B cell (primary cell): ENCODE measurements at regions not wholly inside any gene's neighbourhood (a gene's known extent, or its start where the extent isn't known, plus 50 kb on each side); places are given as distances from the start of the nearest gene placed in this dataset.

Experiments
- ATAC-seq: fragments of 200-7000 bp; cut with Tn5 transposase; one replicate; pipeline ENCODE4 v1.10.0; 2021; ENCODE audit warnings: low read depth, mild to moderate bottlenecking, moderate number of reproducible peaks, moderate library complexity
- CTCF ChIA-PET: fragments of 350-600 bp; sonication (Branson Sonifier 250); formaldehyde crosslinking; loops from one replicate; lab custom pipeline; 2021; ENCODE audit warnings: antibody characterized with exemption, inconsistent platforms; lab: Charles Lee
- POLR2A ChIA-PET: fragments of 350-600 bp; sonication (Branson Sonifier 250); formaldehyde crosslinking; loops from one replicate; lab custom pipeline; 2021; ENCODE audit warnings: antibody characterized with exemption; lab: Charles Lee
- DNase-seq: peaks from one replicate; pipeline ENCODE4 v3.0.0; 2013
- H2AFZ ChIP-seq: 2 replicates; pipeline ENCODE4 v1.6.1; 2012; ENCODE audit warnings: mild to moderate bottlenecking, low read depth, low read length; ENCODE audit not compliant: insufficient read depth, poor library complexity, severe bottlenecking
- H3K27ac ChIP-seq, 2 donors: 1 replicate in 1 of 2; 2 replicates in 1 of 2; pipeline ENCODE4 v1.5.1; 2012 to 2013; ENCODE audit warnings: low read length in 2 of 2, mild to moderate bottlenecking in 2 of 2, moderate library complexity in 1 of 2
- H3K27me3 ChIP-seq, 4 experiments: fragments of 200-600 bp in 1 of 4; sonication (generic) in 1 of 4; replicated peaks in 1 of 4; 1 replicate in 2 of 4; 2 replicates in 2 of 4; pipeline versions ENCODE4 v1.6.1 to v1.7.0; 2013 to 2016; ENCODE audit warnings: low read length in 3 of 4, mild to moderate bottlenecking in 2 of 4, mixed read lengths in 1 of 4, moderate library complexity in 1 of 4; ENCODE audit not compliant: insufficient read depth in 4 of 4, control insufficient read depth in 3 of 4; ENCODE audit errors: control extremely low read depth in 1 of 4
- H3K36me3 ChIP-seq, 2 experiments: replicated peaks in 1 of 2; 1 replicate in 1 of 2; 2 replicates in 1 of 2; pipeline versions ENCODE4 v1.6.1 to v1.7.1; 2013; ENCODE audit warnings: low read length in 1 of 2; ENCODE audit not compliant: insufficient read depth in 2 of 2, control insufficient read depth in 1 of 2; ENCODE audit errors: control extremely low read depth in 1 of 2, extremely low read depth in 1 of 2
- H3K4me1 ChIP-seq, 2 donors: fragments of 200-600 bp in 1 of 2; sonication (generic) in 1 of 2; 1 replicate in 1 of 2; 2 replicates in 1 of 2; pipeline versions ENCODE4 v1.5.1 to v1.6.1; 2013 to 2017; ENCODE audit warnings: low read length in 2 of 2; ENCODE audit not compliant: control insufficient read depth in 2 of 2, insufficient read depth in 2 of 2
- H3K4me2 ChIP-seq: replicated peaks from 2 replicates; pipeline ENCODE3; 2012; ENCODE audit warnings: mild to moderate bottlenecking, low read depth, low read length; ENCODE audit not compliant: poor library complexity, severe bottlenecking
- H3K4me3 ChIP-seq, 5 experiments: fragments of 200-600 bp in 1 of 5; sonication (generic) in 1 of 5; 1 replicate in 3 of 5; 2 replicates in 2 of 5; pipeline versions ENCODE4 v1.5.1 to v1.7.0; 2011 to 2016; ENCODE audit warnings: low read length in 4 of 5, mild to moderate bottlenecking in 4 of 5, low read depth in 2 of 5, control low read depth in 1 of 5, moderate library complexity in 1 of 5; ENCODE audit not compliant: insufficient read depth in 1 of 5; ENCODE audit errors: control extremely low read depth in 1 of 5, extremely low read depth in 1 of 5
- H3K79me2 ChIP-seq: fragments of 200-600 bp; sonication (generic); one replicate; pipeline ENCODE4 v1.6.0; 2016; ENCODE audit warnings: low read length; ENCODE audit not compliant: control insufficient read depth, insufficient read depth
- H3K9ac ChIP-seq: fragments of 200-600 bp; sonication (generic); 2 replicates; pipeline ENCODE4 v1.6.1; 2017; ENCODE audit warnings: mild to moderate bottlenecking, low read length, moderate library complexity
- H3K9me3 ChIP-seq, 3 donors: one replicate each; pipeline versions ENCODE4 v1.6.1 to v1.7.1; 2013; ENCODE audit warnings: low read length in 2 of 3; ENCODE audit not compliant: control insufficient read depth in 2 of 3, insufficient read depth in 1 of 3; ENCODE audit errors: control extremely low read depth in 1 of 3
- H4K20me1 ChIP-seq: 2 replicates; pipeline ENCODE4 v1.6.0; 2012; ENCODE audit warnings: mild to moderate bottlenecking, low read length; ENCODE audit not compliant: insufficient read depth, control insufficient read depth, poor library complexity, severe bottlenecking
- H3K27ac Mint-ChIP-seq: one replicate; pipeline ENCODE4 v1.8.0; 2021; ENCODE audit warnings: mixed read lengths
- H3K27me3 Mint-ChIP-seq: one replicate; pipeline ENCODE4 v1.8.0; 2021; ENCODE audit warnings: mixed read lengths
- H3K4me1 Mint-ChIP-seq: one replicate; pipeline ENCODE4 v1.8.0; 2021; ENCODE audit warnings: mixed read lengths
- H3K4me3 Mint-ChIP-seq: one replicate; pipeline ENCODE4 v1.8.0; 2021; ENCODE audit warnings: mixed read lengths
- H3K9me3 Mint-ChIP-seq: one replicate; pipeline ENCODE4 v1.8.0; 2022; ENCODE audit warnings: mixed read lengths; ENCODE audit not compliant: insufficient read depth
- CTCF ChIP-seq: fragments of 200-600 bp; IDR thresholded peaks from one replicate; pipeline ENCODE4 v1.8.0; 2022; ENCODE audit warnings: antibody characterized with exemption, mild to moderate bottlenecking
- EZH2 ChIP-seq: IDR thresholded peaks from 2 replicates; pipeline ENCODE4 v1.6.1; 2012; ENCODE audit warnings: borderline replicate concordance, low read depth, mild to moderate bottlenecking, moderate library complexity, low read length; ENCODE audit not compliant: insufficient read depth, poor library complexity, severe bottlenecking
- WGBS: methylation state at CpG from one replicate; pipeline ENCODE4 v1.1.5; 2013; ENCODE audit warnings: missing lambda C conversion rate; ENCODE audit not compliant: insufficient coverage; 5-methylcytosine and 5-hydroxymethylcytosine counted together
- intact Hi-C: fragments of 100-400 bp; cut with micrococcal nuclease; formaldehyde crosslinking; loops from one replicate; pipeline ENCODE4 v1.10.0; 2022

DNA sequence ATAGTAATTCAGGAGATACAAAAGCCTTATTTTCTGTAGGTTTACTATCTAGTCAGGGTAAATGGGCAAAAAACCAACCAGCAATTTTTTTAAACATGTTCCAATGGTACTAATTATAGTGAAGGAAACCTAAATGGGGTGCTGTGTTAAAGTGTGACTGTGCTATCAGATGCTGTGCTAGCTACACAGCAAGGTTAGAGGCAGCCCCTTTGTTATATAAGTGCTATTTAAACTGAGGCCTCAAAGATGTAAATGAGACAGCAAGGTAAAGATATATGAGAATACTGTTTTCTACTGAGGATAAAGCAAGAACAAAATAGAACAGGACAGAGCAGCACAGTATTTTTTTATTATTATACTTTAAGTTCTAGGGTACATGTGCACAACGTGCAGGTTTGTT, 305.4 kb upstream of the RGS18 start:
- ATAC-seq (no peak), DNase-seq (no peak)
- no peaks in the 10 kb centered on the region for H3K27me3 Mint-ChIP-seq
- H3K9me3 Mint-ChIP-seq = no peaks in the 10 kb centered on the region
- H3K36me3 ChIP-seq = no peaks in the 10 kb centered on the region
- H3K9ac ChIP-seq = no peak overlapping the region
- H3K27me3 ChIP-seq = no peaks in the 10 kb centered on the region
- H3K4me2 ChIP-seq = no peak overlapping the region
- no peaks in the 10 kb centered on the region for H3K4me1 ChIP-seq
- H3K27ac ChIP-seq = no peak overlapping the region
- H3K79me2 ChIP-seq = no peaks in the 10 kb centered on the region
- H3K4me3 ChIP-seq = no peak overlapping the region
- H3K27ac Mint-ChIP-seq = no peak overlapping the region
- H3K4me1 Mint-ChIP-seq = no peaks in the 10 kb centered on the region
- H3K9me3 ChIP-seq = no peaks in the 10 kb centered on the region
- intact Hi-C loops = no loop called here
- H2AFZ ChIP-seq = no peak overlapping the region
- H3K4me3 Mint-ChIP-seq = no peak overlapping the region
- WGBS = no CpG with 5 or more reads among the region's 1 CpG
- POLR2A ChIA-PET = no interaction called here
- CTCF ChIA-PET = no interaction called here
- H4K20me1 ChIP-seq = no peaks in the 10 kb centered on the region
- TF ChIP-seq EZH2 (no peak), CTCF (no peak)

- CTCF ChIA-PET = no interaction called here
Observed at GRCh38 chr1:191857600-191857999, 300.7 kb upstream of the RGS18 start.

More at GRCh38 chr1:191857600-191857999, 300.7 kb upstream of the RGS18 start:
- Histone ChIP-seq H4K20me1 (no peaks in the 10 kb centered on the region), H3K9ac (no peak overlapping the region), H3K4me1 (no peaks in the 10 kb centered on the region), H3K9me3 (peaks cover 0 to 7% (median 0%) of the 10 kb centered on the region in 3 donors), H3K27me3 (no peaks in the 10 kb centered on the region), H2AFZ (no peak overlapping the region), H3K4me2 (no peak overlapping the region), H3K36me3 (no peaks in the 10 kb centered on the region), H3K4me3 (no peak overlapping the region), H3K79me2 (no peaks in the 10 kb centered on the region), H3K27ac (no peak overlapping the region)
- Mint-ChIP-seq H3K4me1 (no peaks in the 10 kb centered on the region), H3K27me3 (no peaks in the 10 kb centered on the region), H3K9me3 (no peaks in the 10 kb centered on the region), H3K4me3 (no peak overlapping the region), H3K27ac (no peak overlapping the region)
- intact Hi-C loops = no loop called here
- no CpG with 5 or more reads among the region's 1 CpG for WGBS
- ATAC-seq (no peak), DNase-seq (no peak)
- TF ChIP-seq CTCF (no peak), EZH2 (no peak)
- POLR2A ChIA-PET = no interaction called here
